Sciatic nerve (tissue), 2 donors: ENCODE measurements at regions not wholly inside any gene's neighbourhood (a gene's known extent, or its start where the extent isn't known, plus 50 kb on each side); places are given as distances from the start of the nearest gene placed in this dataset.
A peak's percentile ranks its signal among the peaks of the same experiment; 100 is the strongest.

Experiments
- ATAC-seq: fragments of 200-7000 bp; cut with Tn5 transposase; one replicate; pipeline ENCODE4 v1.9.1; 2020; ENCODE audit warnings: mild to moderate bottlenecking, moderate library complexity
- DNase-seq: peaks from one replicate; pipeline ENCODE4 v3.0.0-alpha.2; 2020; ENCODE audit warnings: low spot score
- intact Hi-C: fragments of 100-400 bp; cut with DNase I; formaldehyde crosslinking; loops from one replicate; pipeline ENCODE4 v1.14.2; 2022
- donor health status: DM: no; HTN: no; CAD: no.
- donor health status: DM: no; HTN: no; CAD: no.

GRCh38 chr2:217124050-217124449 is 264.2 kb upstream of the TNP1 start:
- ATAC-seq: no peak
- no peak for DNase-seq
- intact Hi-C loops: no loop called here

- DNase-seq: no peak
- intact Hi-C loops: no loop called here
- no peak for ATAC-seq
Observed at GRCh38 chr2:217121565-217121964, 261.7 kb upstream of the TNP1 start.

DNA sequence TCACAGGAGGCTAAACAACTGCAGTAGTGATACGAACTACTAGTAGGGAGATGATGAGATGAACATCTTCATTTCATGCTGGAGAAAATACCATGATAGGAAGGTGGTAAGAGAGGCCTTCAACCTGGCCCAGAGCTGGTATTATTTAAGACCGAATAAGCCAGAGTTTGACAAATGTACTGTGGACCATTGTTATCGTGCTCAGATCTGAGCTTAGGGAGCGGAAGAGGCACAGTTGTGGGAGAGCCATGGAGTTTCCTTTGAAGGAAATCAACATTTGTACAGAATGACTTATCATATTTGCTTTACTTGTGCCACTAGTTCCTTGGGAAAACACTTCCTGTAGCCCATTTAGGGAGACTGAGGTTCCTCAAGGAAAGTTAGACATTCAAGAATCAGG is 260.6 kb upstream of the TNP1 start:
- intact Hi-C loops: no loop called here

GRCh38 chr2:217118559-217119284 is 258.9 kb upstream of the TNP1 start:
- DNase-seq (no peak), ATAC-seq (no peak)
- intact Hi-C loops: no loop called here

More for the DNA sequence above, 260.6 kb upstream of the TNP1 start:
- ATAC-seq: no peak
- DNase-seq: no peak

DNA sequence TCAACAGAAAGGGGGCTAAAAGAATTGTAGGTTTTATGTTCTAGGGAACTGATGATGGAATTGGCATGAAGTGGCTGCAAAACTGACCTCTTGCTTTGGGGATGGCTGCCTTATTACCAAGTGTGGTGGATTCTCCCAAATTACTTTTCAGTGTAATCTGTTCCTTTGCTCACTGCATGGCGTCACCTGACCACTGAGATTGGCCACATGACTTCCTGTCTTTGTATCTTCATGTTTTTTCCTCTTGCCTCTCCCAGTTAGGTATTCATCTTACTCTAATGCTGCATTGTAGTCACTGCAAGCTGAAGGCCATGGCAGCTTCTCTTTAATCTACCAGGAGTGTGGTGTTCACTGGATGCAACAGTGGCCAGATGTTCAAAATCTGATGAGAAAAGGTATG is 257.7 kb upstream of the TNP1 start:
- no peak for DNase-seq
- ATAC-seq: no peak
- intact Hi-C loops: no loop called here

DNA sequence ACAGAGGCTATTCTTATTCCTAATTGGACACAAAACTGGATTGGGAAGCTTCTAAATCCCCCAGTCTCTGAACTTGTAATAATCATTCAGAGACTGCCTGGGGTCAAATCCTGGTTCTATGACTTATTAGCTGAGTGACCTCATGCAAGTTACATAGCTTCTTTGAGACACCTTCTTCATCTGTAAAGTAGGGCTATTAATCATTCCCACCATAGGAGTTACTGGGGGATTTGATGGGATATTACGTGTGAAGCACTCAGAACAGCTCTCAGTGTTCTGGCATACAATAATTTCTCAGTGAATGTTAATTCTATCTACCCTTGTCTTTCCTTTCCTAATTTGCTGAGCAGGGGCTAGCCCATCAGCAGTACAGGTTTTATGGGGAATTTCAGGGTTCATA is 256.7 kb upstream of the TNP1 start:
- DNase-seq: no peak
- no peak for ATAC-seq
- intact Hi-C loops: no loop called here

GRCh38 chr2:217114117-217114516 is 254.3 kb upstream of the TNP1 start:
- intact Hi-C loops: no loop called here
- ATAC-seq: no peak
- DNase-seq: no peak

DNA sequence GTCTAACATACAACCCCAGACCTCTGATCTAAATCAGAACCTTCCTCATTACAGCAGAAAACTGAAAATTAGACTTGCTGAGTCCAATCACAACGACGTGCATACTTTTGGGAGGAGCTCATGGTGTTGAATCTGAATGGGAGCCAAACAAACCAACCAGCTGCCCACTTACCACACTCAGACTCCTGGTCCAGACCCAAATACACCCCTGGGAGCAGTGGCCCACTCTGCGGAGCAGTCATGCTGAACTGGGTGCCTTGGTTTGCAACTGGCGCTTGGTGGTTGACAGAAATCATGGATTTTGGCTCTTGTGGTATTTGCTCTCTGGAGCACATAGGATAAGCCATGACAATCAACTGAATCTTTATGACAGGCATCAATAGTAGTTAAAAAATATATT is 253.6 kb upstream of the TNP1 start:
- intact Hi-C loops: no loop called here
- ATAC-seq: no peak
- DNase-seq: no peak

DNA sequence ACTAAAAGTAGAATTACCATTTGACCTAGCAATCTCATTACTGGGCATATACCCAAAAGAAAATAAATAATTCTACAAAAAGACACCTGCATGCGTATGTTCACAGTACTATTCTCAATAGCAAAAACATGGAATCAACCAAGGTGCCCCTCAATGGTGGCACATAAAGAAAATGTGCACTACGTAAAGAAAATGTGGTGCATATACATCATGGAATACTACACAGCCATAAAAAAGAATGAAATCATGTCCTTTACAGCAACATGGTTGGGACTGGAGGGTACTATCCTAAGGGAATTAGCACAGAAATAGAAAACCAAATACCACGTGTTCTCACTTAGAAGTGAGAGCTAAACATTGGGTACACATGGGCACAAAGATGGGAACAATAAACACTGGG is 250.7 kb upstream of the TNP1 start:
- intact Hi-C loops: no loop called here
- ATAC-seq (no peak), DNase-seq (no peak)

DNA sequence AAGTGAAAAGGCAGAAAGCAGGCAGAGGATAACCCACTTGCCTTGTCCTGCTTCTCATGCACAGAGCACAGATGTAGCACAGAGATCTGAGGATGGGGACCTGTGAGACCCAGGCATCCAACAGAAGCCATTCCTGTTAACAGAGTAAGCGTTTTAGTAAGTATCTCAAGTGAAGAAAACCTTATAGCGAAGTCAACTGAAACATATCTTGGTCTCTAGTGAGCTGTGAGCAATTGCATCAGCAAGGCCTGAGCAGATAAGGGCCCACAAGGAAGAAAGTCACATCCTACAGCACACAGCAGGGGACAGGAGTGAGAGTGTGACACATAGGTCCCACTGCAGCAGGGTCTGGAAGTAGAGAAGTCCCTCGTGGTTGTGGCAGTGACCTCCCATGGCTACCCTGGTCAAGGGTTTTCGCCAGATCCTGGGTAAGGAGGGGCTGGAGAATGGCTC is 248.7 kb upstream of the TNP1 start:
- intact Hi-C loops: no loop called here
- DNase-seq (no peak), ATAC-seq (peak; percentile 28)

DNA sequence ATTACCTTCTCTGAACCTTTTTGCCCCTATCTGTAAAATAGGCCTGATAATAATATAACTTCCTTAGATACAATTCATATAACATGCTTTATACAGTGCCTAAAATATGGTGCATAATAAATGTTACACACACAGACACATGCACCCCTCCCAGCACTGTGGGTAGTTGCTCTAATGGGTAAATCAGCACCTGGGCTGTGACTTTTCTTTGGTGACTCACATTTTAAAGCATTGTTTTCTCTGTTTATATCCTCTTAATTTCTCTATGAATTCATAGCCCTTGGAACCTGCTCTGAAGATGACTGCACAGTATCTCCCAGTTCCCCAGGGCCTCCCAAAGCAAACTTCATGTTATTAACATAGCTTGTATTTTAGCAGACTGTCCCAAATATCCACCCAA is 248.2 kb upstream of the TNP1 start:
- DNase-seq (no peak), ATAC-seq (no peak)
- intact Hi-C loops: no loop called here

GRCh38 chr2:217107480-217107879 is 247.6 kb upstream of the TNP1 start:
- no peak for DNase-seq
- no peak for ATAC-seq
- intact Hi-C loops: no loop called here

GRCh38 chr2:217106650-217107014 is 246.8 kb upstream of the TNP1 start:
- DNase-seq (no peak), ATAC-seq (no peak)
- intact Hi-C loops: no loop called here

- intact Hi-C loops: no loop called here
- DNase-seq (no peak), ATAC-seq (no peak)
Observed at GRCh38 chr2:217105733-217106649, 246.1 kb upstream of the TNP1 start.

- DNase-seq (no peak), ATAC-seq (no peak)
- intact Hi-C loops: no loop called here
Observed at GRCh38 chr2:217103752-217104545, 244.1 kb upstream of the TNP1 start.

DNA sequence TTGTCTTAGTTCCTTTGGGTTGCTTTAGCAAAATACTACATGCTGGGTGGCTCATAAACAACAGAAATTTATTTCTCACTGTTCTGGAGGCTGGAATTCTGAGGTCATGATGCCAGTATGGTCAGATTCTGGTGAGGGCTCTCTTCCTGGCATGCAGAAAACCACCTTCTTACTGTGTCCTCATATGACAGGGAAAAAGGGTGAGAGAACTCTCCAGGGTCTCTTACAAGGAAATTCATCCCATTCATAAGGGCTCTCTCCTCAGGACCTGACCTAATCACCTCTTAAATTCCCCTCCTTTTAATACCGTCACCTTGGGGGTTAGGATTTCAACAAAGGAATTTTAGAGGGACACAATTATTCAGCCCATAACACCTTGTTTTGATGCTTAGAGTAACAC is 243.1 kb upstream of the TNP1 start:
- DNase-seq (no peak), ATAC-seq (no peak)
- intact Hi-C loops: no loop called here

GRCh38 chr2:217101972-217102371 is 242.1 kb upstream of the TNP1 start:
- DNase-seq (no peak), ATAC-seq (no peak)
- intact Hi-C loops: no loop called here

DNA sequence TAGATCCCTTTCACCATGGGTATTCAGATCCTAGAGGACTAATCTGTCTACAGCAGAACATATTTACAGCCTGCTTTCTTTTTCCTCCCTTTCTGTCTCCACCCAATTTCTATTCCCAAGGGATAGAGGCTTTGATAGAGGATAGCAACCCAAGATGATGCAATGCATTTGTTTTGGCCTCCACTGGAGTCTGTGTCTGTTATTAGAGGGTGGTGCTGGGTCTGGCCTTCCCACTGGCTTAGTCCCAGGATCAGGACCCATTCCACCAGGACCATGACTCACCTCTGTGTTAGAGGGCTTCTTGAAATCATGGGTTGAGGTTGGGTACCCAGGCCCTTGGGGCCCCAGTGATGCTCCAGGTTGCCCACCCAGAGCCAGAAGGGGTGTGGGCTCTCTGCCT is 239.7 kb upstream of the TNP1 start:
- ATAC-seq (peak; percentile 98), DNase-seq (no peak)
- intact Hi-C loops: no loop called here

DNA sequence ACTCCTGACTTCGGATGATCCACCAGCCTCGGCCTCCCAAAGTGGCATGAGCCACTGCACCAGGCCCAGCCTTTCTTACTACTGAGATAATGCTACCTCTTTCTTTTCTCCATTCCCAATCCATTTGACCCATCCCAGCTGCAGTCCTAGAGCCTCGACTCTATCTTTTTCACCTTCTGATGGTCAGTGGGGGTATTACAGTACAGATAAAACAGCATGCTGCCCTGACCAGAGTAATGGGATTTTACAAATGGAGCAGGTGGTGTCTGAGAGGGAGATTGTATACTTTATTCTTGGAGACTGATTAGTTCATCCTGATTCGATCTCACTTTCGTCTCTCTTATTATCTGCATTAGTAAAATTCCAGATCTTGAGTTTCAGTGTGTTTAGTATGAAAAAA is 238.6 kb upstream of the TNP1 start:
- intact Hi-C loops: no loop called here
- ATAC-seq: no peak
- no peak for DNase-seq

DNA sequence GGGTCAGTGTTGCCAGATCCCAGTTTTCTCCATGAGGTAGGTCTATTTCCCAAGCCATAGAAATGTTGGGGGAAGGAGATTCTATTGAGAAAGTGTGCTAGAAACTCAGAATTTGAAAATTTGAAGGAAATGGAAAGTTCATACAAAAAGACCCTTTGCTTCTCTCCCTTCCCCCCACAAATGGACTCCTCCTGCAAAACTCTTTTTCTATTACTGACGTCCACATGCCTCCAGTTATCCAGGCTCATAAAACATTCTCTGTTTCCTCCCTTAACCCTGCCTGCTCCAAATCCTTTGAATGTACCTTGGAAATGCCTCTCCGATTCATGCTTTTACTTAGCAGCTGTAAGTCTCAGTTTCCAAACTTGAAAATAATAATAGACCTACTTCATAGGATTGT is 237.5 kb upstream of the TNP1 start:
- DNase-seq (no peak), ATAC-seq (no peak)
- intact Hi-C loops: no loop called here
